Hematopoietic multipotent progenitor cell treated with erythropoietin and hydrocortisone succinate and interleukin-3 and kit ligand, for 6 days (in vitro differentiated cells): ENCODE measurements at regions not wholly inside any gene's neighbourhood (a gene's known extent, or its start where the extent isn't known, plus 50 kb on each side); places are given as distances from the start of the nearest gene placed in this dataset.

Experiments
- DNase-seq: peaks from one replicate; pipeline ENCODE4 v3.0.0-alpha.2; 2015

- DNase-seq = no peak
These were observed 443.4 kb downstream of the TBC1D4 start for GRCh38 chr13:75038393-75039113.

DNA sequence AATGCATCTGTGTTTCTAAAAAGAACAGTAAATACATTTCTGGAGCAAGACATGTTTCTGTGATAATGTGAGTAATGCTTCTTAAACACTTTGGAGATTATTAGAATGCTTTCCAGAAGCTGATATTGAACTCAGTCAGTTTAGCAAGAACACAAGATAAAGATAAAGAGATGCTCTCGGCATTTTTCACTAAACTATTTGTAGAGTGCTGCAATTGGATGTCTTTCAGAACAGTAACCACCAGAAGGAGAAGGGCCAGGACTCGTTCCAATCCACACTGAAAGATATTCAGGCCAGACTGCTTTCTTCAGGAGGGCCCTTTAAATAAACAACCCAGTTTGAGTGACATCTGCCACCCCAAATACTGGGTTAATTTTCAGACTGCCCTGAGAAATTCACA, 456.0 kb downstream of the TBC1D4 start:
- DNase-seq = no peak

GRCh38 chr13:75024602-75025001, 457.4 kb downstream of the TBC1D4 start:
- no peak for DNase-seq

DNA sequence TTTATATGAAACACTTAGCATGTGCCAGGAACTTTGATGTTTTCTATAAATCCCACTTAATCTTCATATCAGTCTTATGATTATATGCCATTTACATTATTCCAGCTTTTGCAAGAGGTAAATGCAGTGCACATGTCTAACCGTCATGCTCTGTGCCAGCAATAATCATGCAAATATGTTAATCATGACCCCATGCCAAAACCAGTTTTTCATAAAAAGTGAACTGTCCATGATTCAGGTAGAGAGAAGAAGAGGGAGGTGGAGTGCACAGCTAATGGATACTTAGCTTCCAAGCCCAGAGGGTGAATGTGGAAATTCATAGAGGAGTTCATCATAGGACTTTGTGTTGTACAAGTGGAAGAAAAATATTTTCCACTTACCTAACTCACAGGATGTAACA, 458.4 kb downstream of the TBC1D4 start:
- no peak for DNase-seq

GRCh38 chr13:75021151-75021550, 460.8 kb downstream of the TBC1D4 start:
- no peak for DNase-seq

GRCh38 chr13:75016225-75016624, 465.7 kb downstream of the TBC1D4 start:
- DNase-seq = no peak

- DNase-seq = no peak
These were observed 468.2 kb downstream of the TBC1D4 start for GRCh38 chr13:75013818-75014217.

DNA sequence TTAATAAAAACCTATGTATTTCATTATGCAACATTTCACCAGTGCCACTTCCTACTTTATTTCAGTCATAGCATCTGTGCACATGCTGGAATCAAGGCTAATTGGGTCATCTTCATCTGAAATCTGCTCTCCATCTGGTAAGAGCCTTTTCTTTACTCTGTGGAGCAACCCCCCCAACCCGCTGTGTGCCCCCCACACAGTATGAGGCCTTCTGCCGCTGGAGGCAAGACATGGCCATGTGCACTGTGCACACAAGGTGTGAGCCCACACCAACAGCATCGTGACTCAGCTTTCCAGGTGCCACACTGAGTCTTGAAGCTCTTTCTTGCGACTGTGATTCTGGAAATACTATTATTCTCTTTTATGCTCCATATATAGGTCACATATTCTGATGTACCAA, 471.0 kb downstream of the TBC1D4 start:
- no peak for DNase-seq

GRCh38 chr13:75008926-75009325, 473.0 kb downstream of the TBC1D4 start:
- no peak for DNase-seq

DNA sequence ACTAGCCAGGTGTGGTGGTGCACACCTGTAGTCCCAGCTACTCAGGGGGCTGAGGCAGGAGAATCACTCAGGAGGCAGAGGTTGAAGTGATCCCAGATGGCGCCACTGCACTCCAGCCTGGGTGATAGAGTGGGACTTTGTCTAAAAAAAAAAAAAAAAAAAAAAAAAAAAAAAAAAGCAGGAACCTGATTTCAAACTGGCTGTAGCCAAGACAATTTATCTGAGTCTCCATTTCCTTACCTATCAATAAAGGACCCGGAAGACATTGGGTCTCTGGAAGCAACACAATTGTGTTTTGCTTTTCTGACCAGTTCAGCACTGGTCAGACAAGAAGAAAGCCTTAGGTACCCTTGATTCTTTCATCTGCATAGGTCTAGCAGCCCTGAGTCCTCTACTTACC, 491.0 kb downstream of the TBC1D4 start:
- no peak for DNase-seq

GRCh38 chr13:74987124-74987690, 494.8 kb downstream of the TBC1D4 start:
- no peak for DNase-seq

GRCh38 chr13:74986609-74987008, 495.4 kb downstream of the TBC1D4 start:
- DNase-seq = no peak

DNA sequence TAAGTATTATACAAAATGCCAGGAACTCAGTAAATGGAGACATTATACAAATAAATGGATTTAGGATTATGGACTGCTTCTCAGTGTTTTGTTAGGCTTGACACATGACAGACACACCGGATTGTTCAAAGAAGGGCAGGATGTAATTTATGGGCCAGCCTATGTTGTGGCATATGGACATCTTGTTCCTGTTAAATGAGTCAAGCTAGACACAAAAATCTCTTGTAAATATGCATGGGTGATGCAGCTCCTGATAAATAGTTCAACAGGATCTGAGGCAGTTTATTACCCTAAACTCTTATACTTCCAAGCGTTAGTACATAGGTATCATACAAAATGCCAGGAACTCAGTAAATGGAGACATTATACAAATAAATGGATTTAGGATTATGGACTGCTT, 502.3 kb downstream of the TBC1D4 start:
- DNase-seq = no peak

GRCh38 chr13:74978591-74978990, 503.4 kb downstream of the TBC1D4 start:
- DNase-seq = no peak

DNA sequence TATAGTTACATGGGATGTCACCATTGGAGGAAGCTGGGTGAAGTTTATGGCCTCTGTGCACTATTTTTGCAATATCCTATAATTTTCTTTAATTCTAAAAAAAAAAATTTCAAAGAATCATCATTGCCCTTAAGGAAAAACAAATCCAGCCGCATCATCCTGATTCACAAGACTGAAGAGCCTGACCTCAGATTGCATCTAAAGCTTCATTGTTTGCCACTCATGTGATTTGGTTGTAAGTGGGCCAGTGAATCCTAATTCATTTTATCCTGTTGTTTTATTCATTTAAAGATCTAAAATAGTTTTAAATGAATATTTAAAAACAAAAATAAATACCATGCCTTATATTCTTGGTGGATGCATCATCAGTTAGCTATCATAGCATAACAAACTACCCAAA, 504.5 kb downstream of the TBC1D4 start:
- DNase-seq = no peak

GRCh38 chr13:74975111-74975510, 506.9 kb downstream of the TBC1D4 start:
- DNase-seq = no peak

DNA sequence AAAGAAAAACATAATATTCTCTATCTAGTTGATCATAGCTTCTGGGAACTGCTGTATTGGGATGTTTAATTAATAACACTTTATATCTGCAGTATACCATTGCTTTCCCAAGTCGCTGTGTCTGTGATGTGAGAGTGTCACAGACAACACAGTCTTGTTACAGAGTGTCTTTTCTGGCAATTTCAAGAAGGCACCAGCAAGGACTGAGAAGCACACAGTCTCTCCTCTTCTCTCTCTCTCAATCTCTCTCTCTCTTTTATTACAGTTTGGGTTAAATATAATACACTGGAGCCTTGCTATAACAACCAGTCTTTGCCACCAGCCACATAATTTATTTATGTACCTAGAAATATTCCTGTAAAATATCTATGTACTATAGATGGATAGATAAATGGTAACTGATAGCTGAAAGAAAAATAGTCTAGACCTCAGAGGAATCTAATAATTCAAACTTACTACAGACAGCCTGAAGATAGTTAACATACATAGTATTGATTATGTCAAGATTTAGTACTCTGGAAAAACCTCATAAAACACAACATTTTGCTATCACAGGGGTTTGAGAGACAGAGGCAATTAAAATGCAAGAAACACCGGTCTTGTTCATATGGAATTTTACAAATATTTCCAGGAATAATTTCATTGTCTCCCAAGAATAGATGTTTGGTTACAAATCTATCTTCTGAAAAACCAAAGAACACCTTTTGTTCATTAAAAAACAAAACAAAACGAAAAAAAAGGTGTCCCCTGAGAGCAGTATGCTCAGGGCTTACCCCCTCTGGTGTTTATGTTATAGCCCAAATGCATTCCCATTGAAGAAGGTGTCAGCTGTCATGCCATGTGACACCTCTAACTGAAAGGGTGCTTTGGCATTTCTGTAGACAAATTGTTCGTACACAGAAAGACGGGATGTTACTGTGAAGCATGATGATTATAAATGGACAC, 507.8 kb downstream of the TBC1D4 start:
- DNase-seq = no peak

GRCh38 chr13:74969419-74969818, 512.5 kb downstream of the TBC1D4 start:
- DNase-seq = no peak

DNA sequence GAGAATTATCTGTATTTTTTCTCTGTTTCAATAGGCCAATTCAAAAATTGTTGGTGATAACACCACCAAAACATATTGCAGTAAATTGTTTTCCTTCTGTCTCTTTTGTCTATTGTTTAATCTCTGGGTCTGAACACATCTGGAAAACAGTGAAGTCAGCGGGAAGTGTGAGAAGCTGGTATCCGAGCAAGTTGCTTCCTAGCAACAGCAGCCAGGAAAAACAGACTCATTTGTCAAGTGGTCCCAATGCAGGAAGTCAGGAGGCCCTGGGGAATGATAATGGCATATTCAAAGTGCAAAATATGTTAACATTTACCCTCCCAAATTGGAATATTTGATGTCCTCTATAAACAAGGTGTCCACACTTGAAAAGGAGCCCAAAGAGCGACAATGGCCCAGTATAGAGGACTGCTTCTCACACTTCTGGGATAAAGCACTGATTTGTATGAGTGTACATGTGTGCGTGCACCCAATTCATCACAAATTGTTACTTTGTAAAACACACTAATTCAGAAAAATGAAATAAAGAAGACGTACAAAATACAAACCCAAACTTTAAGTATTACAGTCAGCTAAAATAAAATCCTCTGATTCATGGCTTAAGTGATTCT, 515.0 kb downstream of the TBC1D4 start:
- DNase-seq = no peak

- DNase-seq = no peak
These were observed 515.7 kb downstream of the TBC1D4 start for GRCh38 chr13:74966275-74966674.

GRCh38 chr13:74945637-74946036, 536.3 kb downstream of the TBC1D4 start:
- no peak for DNase-seq

DNA sequence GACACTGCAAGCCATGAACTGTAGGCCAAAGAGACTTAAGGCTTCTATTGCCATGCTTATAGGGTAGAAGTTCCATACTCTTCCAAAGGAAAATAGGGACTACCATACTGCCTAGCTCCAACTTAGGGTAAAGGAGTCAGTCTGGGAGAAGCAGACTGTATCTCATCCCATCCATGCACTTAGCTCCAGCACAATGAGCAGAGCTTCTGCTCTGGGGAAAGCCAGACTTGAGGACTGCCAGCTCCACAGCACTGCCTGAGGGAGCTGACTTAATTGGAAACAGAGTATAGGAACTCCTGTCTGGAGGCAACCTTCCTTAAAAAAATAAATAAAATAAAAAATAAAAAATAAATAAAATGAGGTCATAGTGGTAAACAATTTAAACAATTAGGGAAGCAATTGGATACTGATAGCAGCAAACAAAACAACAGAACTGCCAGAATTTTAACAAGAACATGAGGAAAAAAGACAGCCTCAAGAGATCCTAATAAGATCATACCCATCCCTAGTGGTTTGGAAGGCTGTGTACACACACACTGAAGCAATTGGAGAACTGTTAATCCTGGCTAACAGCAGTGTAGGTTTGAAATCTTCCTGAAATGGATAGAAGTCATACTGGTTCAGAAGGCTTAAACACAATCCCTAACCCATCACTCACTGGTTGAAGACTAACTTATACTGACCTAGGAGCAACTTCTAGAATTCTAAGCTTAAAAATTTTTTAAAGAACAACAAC, 550.1 kb downstream of the TBC1D4 start:
- DNase-seq = no peak
